ENCODE measurements at regions not wholly inside any gene's neighbourhood (a gene's known extent, or its start where the extent isn't known, plus 50 kb on each side); places are given as distances from the start of the nearest gene placed in this dataset.

GRCh38 chr3:177557548-177557947 lies 360.3 kb upstream of the TBL1XR1 start:
- DNase-seq (ENCODE audit: low read depth in 2 of 2, low spot score in 1 of 2), result no peak

DNA sequence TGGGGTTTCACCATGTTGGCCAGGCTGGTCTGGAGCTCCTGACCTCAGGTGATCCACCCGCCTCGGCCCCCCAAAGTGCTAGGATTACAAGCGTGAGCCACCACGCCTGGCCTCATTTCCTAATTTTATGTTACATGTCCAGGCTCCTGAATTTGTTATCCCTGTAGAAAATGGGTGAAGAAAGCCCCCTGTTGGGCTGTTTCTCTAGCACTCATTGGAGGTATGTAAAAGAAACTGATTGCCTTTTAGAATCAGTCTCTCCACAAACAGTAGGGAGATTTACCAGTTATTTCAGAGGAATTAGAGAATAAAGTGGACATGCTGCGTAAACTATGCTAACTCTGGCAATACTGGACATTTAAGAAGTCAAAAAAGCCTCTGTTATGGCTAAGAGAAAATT lies 364.1 kb upstream of the TBL1XR1 start:
- DNase-seq (ENCODE audit: low read depth in 2 of 2, low spot score in 1 of 2), result no peak

DNA sequence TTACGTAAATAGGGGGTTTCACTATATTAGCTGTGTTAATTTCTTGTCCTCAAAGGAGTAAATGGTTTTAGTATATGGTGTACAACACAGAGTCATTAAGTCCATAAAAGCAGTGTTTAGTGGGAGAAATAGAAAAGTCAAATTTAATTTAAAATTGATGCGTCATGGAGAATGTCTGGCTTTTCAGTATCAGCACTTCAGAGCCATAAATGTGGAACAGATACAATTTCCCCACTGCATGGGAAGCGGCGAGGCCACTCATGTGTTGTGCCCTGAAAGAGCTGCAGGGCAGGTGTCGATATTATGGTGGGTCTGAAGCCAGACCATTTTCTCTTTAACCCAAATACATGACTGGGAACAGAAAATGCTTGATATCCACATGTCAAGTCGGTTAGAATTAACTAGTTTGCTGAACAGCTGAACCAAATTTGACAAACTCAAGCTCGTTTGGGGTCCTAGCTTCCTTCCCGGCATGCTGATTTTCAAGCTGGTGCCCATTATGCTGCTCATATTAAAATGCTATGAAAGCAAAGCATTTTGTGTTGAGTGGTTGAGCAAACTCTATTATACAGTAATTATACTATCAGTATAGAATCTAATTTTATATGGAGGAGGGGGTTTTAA lies 364.6 kb upstream of the TBL1XR1 start:
- no peak for DNase-seq (ENCODE audit: low read depth in 2 of 2, low spot score in 1 of 2)

DNA sequence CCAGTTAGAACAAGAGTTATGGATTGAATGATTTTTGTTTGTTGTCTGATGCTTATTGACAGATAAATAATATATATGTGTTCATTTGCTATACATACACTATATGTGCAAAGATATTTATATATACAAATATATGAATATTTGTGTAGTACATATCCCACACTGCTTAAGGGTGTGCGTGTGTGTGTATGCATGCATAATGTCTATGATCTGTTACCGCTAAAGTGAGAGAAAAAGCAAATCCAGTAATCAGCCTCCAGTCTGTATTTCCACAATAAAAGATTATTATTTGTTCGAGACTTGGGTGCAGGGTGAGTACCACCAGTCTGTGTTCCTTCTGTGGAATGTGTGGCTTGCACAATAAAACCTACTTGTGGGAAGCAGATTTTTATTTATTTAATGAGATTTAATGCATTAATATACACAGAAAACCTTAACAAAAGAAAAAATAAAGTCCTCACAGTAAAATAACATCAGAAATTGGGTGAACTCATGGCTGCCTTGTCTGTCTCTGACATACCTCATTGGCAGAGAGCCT lies 366.0 kb upstream of the TBL1XR1 start:
- no peak for DNase-seq (ENCODE audit: low read depth in 2 of 2, low spot score in 1 of 2)

DNA sequence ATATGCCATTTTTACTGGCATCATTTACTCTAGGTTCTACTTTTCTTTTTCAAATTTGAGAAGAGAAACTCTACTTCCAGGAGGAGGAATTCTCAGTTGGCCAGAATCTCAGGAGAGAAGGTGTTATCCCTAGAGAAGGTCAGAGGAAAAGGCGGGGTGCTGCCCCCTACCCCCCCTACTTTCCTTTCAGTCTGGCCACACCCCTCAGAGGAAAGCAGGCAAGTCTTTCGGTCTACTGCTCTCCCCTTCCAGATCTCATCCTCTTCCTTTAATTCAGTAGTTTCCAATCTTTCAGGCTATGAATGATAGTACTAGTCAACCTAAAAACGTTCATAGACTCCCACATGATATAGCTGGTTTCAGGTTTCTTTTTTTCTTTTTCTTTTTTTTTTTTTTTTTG lies 366.5 kb upstream of the TBL1XR1 start:
- DNase-seq (ENCODE audit: low read depth in 2 of 2, low spot score in 1 of 2), result no peak

DNA sequence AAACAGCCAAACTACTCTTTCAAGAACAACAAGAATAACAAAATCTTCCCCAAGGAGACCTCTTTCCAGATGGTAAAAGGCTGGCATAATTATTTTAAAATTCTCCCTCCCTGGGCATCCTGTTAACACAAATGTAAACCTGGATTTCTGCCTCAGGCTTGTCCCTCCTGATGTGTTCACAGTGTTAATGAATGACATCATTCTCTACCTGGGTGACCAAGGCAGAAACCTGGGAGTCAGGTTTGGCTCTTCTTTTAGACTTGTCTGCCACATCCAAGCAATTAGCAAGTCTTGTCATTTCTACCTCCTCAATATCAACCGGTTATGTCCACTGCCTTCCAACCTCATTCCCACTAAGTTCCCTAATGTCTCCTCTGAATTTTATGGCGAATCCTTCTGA lies 368.7 kb upstream of the TBL1XR1 start:
- DNase-seq (ENCODE audit: low read depth in 2 of 2, low spot score in 1 of 2), result no peak

DNA sequence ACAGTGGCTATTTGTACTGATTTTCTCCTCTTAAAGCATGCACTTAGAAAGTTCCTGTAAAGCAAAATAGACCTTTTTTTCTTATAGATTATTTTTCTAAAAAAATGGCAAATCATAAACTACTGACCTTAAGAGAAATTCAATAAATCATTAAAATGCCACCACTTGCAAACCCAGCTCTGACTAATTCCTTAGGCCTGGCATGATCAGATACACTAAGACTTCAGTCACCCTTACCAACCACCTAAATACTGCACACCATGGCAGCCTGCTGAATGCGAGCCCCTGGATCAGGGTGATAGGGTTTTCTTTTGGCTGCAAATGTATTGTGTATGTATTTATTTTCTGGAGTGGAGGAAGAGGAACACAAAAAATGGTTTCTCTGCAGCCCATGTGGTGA lies 370.6 kb upstream of the TBL1XR1 start:
- DNase-seq (ENCODE audit: low read depth in 2 of 2, low spot score in 1 of 2), result no peak

- DNase-seq (ENCODE audit: low read depth in 2 of 2, low spot score in 1 of 2), result no peak
These were observed 371.9 kb upstream of the TBL1XR1 start for GRCh38 chr3:177569193-177569592.

DNA sequence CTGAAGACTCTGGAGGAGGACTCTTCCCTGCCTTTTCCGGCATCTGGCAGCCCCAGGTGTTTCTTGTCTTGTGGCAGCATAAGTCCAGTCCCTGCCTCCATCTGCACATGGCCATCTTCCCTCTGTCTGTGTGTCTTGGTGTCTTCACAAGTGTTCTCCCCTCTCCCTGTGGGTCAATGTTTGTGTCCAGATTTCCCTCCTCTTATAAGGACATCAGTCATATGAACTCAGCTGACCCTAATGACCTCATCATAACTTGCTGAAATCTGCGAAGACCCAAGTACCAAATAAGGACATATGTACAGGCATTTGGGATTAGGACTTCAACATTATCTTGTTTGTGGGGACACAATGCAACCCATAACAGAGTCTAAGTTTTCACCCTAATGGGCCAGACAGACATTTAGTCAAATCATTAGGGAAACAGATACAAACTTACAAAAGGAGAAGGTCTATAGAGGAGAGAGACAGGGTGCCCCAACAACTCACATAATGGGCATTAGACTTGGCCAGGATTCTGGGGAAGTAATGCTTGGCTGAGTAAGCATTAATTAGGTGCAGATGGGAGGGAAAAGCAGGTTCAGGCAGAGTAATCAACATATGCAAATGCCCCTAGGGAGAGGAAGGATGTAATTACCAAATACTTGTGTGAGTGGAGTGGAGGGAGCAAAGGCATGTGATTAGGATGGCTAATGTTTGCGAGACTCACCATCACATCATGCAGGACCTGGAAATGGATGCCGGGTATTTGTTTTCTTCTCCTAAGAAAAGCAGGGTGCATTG lies 372.8 kb upstream of the TBL1XR1 start:
- DNase-seq (ENCODE audit: low read depth in 2 of 2, low spot score in 1 of 2), result no peak

DNA sequence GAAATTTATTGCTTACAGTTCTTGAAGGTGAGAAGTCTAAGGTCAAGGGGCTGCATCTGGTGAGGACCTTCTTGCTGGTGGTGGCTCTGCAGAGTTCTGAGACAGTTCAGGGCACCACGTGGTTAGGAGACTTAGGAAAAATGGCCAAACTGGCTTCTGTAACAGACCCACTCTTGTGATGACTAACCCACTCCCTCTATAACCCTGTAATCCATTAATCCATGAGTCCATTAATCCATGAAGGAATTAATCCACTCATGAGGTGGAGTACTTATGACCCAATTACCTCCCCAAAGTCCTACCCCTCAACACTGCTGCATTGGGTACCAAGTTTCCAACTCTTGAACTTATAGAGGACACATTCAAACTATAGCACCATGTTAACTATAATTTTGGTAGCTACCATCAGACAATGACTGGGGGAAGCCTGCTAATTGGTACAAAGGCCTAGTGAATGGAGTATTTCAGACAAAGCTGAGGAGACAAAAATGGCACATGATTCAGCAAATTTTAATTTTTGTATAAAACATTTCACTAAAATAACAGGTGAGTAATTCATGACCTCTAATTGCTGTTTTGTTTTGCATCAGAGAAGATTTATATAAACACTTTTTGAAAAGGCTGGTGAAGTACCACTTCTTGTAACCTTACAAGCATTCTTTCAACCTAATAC lies 374.1 kb upstream of the TBL1XR1 start:
- DNase-seq (ENCODE audit: low read depth in 2 of 2, low spot score in 1 of 2), result no peak

- DNase-seq (ENCODE audit: low read depth in 2 of 2, low spot score in 1 of 2), result no peak
These were observed 374.6 kb upstream of the TBL1XR1 start for GRCh38 chr3:177571944-177572315.

GRCh38 chr3:177574222-177574856 lies 377.1 kb upstream of the TBL1XR1 start:
- DNase-seq (ENCODE audit: low read depth in 2 of 2, low spot score in 1 of 2), result no peak

GRCh38 chr3:177576746-177577145 lies 379.5 kb upstream of the TBL1XR1 start:
- DNase-seq (ENCODE audit: low read depth in 2 of 2, low spot score in 1 of 2), result no peak

GRCh38 chr3:177578488-177578887 lies 381.2 kb upstream of the TBL1XR1 start:
- DNase-seq (ENCODE audit: low read depth in 2 of 2, low spot score in 1 of 2), result no peak

DNA sequence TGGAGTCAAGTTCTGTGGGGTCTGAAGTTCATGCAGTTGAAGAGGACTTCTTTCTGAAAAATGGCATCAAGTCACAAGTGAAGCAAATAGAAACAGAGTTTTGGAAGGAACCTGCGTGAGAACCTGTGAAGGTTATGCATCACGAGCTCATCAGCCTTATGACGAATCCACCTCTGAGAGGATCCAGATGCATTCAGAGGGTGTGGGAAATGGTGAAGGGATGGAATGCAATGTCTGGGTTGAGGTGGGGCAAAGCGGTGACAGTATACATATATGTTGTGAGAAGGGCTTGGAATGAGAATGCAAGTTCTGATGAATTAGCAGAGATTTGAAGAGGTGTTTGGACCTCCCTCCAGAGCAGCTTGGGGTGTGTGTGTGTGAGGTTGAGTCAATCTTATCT lies 382.1 kb upstream of the TBL1XR1 start:
- no peak for DNase-seq (ENCODE audit: low read depth in 2 of 2, low spot score in 1 of 2)

DNA sequence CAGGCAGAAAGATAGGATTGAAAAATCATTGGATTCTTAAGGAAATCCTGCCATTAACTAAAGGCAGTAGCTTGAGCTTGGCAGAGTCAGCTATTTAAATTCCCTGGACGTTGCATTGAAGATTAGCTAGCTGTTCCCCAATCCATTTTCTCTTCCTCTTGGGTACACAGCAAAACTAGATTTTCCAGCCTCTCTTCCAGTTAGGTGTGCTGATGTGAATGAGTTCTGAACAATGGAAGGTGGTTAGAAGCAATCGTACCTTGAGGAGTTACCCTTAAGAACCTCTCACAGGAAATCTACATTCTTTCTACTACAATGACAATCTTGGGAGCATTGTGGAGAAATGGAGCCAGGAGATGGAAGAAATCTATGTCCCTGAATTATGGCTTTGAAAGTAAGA lies 383.2 kb upstream of the TBL1XR1 start:
- DNase-seq (ENCODE audit: low read depth in 2 of 2, low spot score in 1 of 2), result no peak

GRCh38 chr3:177585271-177585670 lies 388.0 kb upstream of the TBL1XR1 start:
- no peak for DNase-seq (ENCODE audit: low read depth in 2 of 2, low spot score in 1 of 2)

GRCh38 chr3:177589041-177589650 lies 391.9 kb upstream of the TBL1XR1 start:
- no peak for DNase-seq (ENCODE audit: low read depth in 2 of 2, low spot score in 1 of 2)

DNA sequence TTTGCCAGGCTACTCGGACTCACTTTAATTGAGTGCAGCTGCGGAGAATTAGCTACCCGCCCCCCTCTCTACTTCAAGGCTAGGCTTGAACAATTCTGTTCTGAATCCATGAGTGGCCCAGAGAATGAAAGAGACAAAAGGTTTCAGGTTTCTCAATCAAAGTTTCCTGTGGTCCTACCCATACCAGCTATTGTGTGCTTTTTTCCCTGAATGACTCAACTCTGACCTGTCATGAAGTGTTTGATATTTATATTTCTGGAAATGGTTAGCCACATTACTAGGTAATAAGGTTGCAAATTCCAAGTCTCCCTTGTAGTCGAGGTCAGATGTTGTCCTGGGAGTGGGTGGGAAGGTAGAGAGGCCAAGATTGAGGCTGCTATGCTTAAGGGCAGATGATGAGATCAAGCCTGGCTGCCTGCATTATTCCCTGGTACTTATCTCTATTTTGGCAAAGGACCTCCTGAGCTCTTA lies 392.7 kb upstream of the TBL1XR1 start:
- no peak for DNase-seq (ENCODE audit: low read depth in 2 of 2, low spot score in 1 of 2)

GRCh38 chr3:177590826-177591225 lies 393.5 kb upstream of the TBL1XR1 start:
- DNase-seq (ENCODE audit: low read depth in 2 of 2, low spot score in 1 of 2), result no peak

DNA sequence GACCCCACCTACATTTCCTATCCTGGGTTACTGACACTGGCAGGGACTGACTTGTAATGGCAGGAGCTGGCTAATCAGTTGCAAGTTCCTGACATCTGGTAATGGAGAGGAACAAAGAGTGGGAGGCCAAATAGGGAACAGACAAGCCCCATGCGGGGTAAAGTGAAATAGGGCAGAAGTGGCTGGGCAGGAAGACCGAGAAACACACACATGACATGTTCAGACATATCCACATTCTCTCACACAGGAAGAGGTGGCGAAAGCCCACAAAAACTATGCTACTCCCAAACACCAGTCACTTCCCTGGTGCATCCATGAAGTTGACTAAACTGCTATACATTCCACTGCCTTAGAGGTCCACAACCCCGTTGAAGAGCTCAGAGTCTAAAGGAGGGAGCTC lies 394.1 kb upstream of the TBL1XR1 start:
- no peak for DNase-seq (ENCODE audit: low read depth in 2 of 2, low spot score in 1 of 2)
